ENCODE measurements at regions not wholly inside any gene's neighbourhood (a gene's known extent, or its start where the extent isn't known, plus 50 kb on each side); places are given as distances from the start of the nearest gene placed in this dataset.

GRCh38 chr9:107973451-107973850 is 483.9 kb upstream of the KLF4 start:
- no peak for DNase-seq (ENCODE audit: low read depth)
- no peak overlapping the region for H3K4me3 ChIP-seq (ENCODE audit: low read depth, low read length)
- no peak for TF ChIP-seq CTCF (IDR thresholded peaks at IDR 0.05; ENCODE audit: low read depth, low read length)
- TF ChIP-seq MYC (IDR thresholded peaks at IDR 0.05; ENCODE audit: low read depth, low read length): no peak
- TF ChIP-seq POLR2A (IDR thresholded peaks at IDR 0.05; ENCODE audit: extremely low read depth, insufficient read length): no peak
- no peak for TF ChIP-seq MAX (IDR thresholded peaks at IDR 0.05; ENCODE audit: low read depth, low read length)

GRCh38 chr9:107972346-107972745 is 482.8 kb upstream of the KLF4 start:
- no peak overlapping the region for H3K4me3 ChIP-seq (ENCODE audit: low read depth, low read length)
- DNase-seq (ENCODE audit: low read depth): no peak
- TF ChIP-seq CTCF (IDR thresholded peaks at IDR 0.05; ENCODE audit: low read depth, low read length) (no peak), MAX (IDR thresholded peaks at IDR 0.05; ENCODE audit: low read depth, low read length) (no peak), POLR2A (IDR thresholded peaks at IDR 0.05; ENCODE audit: extremely low read depth, insufficient read length) (no peak), MYC (IDR thresholded peaks at IDR 0.05; ENCODE audit: low read depth, low read length) (no peak)

- no peak for DNase-seq (ENCODE audit: low read depth)
- TF ChIP-seq MYC (IDR thresholded peaks at IDR 0.05; ENCODE audit: low read depth, low read length) (no peak), POLR2A (IDR thresholded peaks at IDR 0.05; ENCODE audit: extremely low read depth, insufficient read length) (no peak), CTCF (IDR thresholded peaks at IDR 0.05; ENCODE audit: low read depth, low read length) (no peak), MAX (IDR thresholded peaks at IDR 0.05; ENCODE audit: low read depth, low read length) (no peak)
- H3K4me3 ChIP-seq (ENCODE audit: low read depth, low read length): no peak overlapping the region
These were observed 481.7 kb upstream of the KLF4 start for GRCh38 chr9:107971241-107971640.

- H3K4me3 ChIP-seq (ENCODE audit: low read depth, low read length): no peak overlapping the region
- TF ChIP-seq POLR2A (IDR thresholded peaks at IDR 0.05; ENCODE audit: extremely low read depth, insufficient read length): no peak
- no peak for TF ChIP-seq MYC (IDR thresholded peaks at IDR 0.05; ENCODE audit: low read depth, low read length)
- TF ChIP-seq MAX (IDR thresholded peaks at IDR 0.05; ENCODE audit: low read depth, low read length): no peak
- no peak for TF ChIP-seq CTCF (IDR thresholded peaks at IDR 0.05; ENCODE audit: low read depth, low read length)
- no peak for DNase-seq (ENCODE audit: low read depth)
These were observed 481.2 kb upstream of the KLF4 start for GRCh38 chr9:107970726-107971125.

GRCh38 chr9:107969727-107970126 is 480.2 kb upstream of the KLF4 start:
- no peak overlapping the region for H3K4me3 ChIP-seq (ENCODE audit: low read depth, low read length)
- no peak for TF ChIP-seq POLR2A (IDR thresholded peaks at IDR 0.05; ENCODE audit: extremely low read depth, insufficient read length)
- TF ChIP-seq CTCF (IDR thresholded peaks at IDR 0.05; ENCODE audit: low read depth, low read length): no peak
- no peak for TF ChIP-seq MYC (IDR thresholded peaks at IDR 0.05; ENCODE audit: low read depth, low read length)
- TF ChIP-seq MAX (IDR thresholded peaks at IDR 0.05; ENCODE audit: low read depth, low read length): no peak
- no peak for DNase-seq (ENCODE audit: low read depth)

- H3K4me3 ChIP-seq (ENCODE audit: low read depth, low read length): no peak overlapping the region
- no peak for DNase-seq (ENCODE audit: low read depth)
- TF ChIP-seq MAX (IDR thresholded peaks at IDR 0.05; ENCODE audit: low read depth, low read length) (no peak), POLR2A (IDR thresholded peaks at IDR 0.05; ENCODE audit: extremely low read depth, insufficient read length) (no peak), CTCF (IDR thresholded peaks at IDR 0.05; ENCODE audit: low read depth, low read length) (no peak)
These were observed 479.6 kb upstream of the KLF4 start for GRCh38 chr9:107969141-107969540.
